GM20000 (cell line): ENCODE measurements at regions not wholly inside any gene's neighbourhood (a gene's known extent, or its start where the extent isn't known, plus 50 kb on each side); places are given as distances from the start of the nearest gene placed in this dataset.

Experiments used
- DNase-seq: peaks from one replicate; pipeline ENCODE4 v3.0.0; 2012; ENCODE audit warnings: low spot score
- TF ChIP-seq, protein P1 (sequence below): IDR thresholded peaks from 2 replicates; pipeline ENCODE4 v1.5.1; 2012; ENCODE audit warnings: mild to moderate bottlenecking, control low read depth; ENCODE audit errors: extremely low read depth, missing control alignments

DNA sequence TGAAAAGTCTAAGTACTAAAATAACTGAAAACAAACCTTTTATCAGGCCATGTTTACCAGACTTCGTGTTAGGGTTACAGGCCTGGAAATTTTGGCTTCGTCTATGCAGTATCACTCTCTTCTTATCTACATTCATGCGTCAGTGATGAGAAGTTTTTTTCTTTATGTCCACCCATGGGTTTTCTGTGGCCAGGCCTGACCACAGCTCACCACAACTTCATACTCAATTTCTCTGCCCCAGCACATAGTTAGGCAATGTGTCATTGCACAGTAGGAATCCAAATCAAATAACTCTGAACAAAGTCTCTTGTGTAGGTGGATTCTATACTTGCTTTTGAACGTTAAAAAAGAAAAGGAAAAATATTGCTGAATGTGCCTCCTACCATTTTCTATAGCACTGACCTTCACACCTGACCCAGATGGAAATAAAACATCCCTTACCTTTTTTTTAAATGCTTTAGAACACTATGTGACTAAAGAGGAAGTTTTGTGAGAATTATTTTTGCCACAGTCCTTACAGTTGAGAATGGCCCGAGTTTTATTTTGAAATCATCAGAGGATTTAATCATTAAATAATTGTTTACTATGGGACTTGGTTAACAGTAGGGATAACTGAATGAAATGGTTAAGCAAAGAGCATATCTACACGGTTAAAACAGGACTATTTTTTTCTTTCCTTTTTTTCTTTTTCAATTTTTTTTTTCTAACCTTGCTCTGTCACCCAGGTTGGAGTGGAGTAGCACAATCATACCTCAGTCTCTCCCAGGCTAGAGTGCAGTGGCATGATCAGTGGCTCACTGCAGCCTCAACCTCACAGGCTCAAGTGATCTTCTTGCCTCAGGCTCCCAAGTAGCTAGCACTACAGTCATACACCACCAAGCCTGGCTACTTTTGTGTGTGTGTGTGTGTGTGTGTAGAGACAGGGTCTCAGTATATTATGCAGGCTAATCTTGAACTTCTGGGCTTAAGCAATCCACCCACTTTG, 1247.0 kb upstream of the ACO1 start:
- TF ChIP-seq, protein P1, sequence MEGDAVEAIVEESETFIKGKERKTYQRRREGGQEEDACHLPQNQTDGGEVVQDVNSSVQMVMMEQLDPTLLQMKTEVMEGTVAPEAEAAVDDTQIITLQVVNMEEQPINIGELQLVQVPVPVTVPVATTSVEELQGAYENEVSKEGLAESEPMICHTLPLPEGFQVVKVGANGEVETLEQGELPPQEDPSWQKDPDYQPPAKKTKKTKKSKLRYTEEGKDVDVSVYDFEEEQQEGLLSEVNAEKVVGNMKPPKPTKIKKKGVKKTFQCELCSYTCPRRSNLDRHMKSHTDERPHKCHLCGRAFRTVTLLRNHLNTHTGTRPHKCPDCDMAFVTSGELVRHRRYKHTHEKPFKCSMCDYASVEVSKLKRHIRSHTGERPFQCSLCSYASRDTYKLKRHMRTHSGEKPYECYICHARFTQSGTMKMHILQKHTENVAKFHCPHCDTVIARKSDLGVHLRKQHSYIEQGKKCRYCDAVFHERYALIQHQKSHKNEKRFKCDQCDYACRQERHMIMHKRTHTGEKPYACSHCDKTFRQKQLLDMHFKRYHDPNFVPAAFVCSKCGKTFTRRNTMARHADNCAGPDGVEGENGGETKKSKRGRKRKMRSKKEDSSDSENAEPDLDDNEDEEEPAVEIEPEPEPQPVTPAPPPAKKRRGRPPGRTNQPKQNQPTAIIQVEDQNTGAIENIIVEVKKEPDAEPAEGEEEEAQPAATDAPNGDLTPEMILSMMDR, result no peak
- no peak for DNase-seq

DNA sequence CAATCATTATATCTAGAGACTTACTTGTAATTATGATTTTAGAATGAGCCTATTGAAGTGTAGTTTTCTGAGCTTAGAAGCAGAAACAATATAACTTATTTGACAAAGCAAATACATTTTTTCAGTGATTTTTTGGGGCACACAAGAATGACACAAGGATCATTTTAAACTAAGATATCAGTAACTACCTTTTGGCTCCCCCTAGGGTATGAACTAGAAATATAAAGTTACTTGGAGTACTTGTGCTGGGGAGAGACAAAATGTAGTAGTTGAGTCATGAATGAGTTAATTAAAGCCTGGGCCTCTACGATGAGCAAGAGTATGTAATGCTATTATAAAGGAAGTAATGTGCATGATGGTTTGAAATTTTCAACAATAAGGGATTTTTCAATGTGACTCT, 1244.1 kb upstream of the ACO1 start:
- TF ChIP-seq, protein P1, result no peak
- no peak for DNase-seq

DNA sequence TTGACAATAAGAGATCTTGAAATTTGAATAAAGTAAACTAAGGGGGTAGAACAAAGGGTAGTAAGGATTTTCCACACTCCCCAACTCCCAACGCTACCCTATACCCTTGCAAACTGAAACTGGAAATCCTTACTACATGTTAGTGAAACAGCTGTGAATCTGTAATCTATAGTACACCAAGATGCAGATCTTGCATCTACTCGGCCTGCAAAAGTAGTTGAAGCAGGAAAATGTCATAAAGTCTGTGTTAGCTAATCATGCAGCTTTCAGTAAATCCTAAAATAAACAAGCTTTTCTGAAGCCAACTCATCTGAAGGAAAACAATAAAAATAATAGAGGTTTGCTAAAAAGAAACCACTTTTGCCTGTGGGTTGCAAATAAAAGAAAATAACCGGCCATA, 1242.0 kb upstream of the ACO1 start:
- no peak for DNase-seq
- TF ChIP-seq, protein P1, result no peak

DNA sequence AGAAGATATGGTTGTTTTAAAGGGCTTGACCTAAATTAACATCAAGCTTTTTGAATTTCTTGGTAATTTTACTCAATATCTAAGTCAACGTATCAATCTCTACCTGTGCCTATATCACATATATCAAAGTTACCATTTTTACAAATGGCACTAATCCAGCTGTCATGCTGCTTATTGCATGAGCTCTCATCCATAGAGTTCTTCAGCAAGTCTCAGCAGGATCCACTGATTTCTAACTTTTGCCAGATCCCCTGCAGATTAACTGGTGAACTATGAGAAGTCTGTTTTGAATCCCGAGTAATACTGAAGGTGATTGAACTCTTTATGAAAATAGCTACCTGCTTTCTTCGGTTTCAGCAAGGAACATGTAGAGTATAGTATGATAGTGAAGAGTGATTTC, 1239.8 kb upstream of the ACO1 start:
- TF ChIP-seq, protein P1, result no peak
- no peak for DNase-seq

DNA sequence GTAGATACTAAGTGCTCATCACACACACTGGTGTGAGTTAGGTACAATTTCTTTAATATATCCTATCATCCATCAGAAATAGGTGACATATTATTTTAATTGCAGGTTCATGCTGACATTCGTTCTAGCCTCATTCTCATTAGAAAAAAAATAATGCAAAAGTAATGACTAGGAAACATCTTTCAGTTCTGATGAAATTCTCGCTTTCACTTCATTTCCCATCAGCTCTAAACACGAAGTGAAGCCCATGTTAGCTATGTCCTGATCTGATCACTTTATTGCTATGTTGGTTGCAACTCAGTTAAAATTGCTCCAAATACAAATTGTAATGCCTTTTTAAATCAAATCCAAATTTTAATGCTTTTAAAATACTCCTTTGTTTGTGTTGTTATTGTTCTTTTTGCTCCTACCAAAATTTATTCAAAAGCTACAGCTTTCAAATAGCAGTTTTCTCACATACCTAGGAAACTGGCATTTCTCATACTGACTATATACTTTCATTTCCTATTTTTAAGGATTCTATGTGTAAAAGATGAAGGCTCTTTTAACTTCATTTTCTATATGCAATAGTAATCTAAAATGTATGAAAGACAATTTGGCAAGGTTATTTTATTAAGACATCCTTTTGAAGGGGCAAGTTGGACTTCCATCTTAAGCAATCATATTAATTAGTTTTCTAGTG, 1237.8 kb upstream of the ACO1 start:
- TF ChIP-seq, protein P1, result no peak
- DNase-seq, result no peak

DNA sequence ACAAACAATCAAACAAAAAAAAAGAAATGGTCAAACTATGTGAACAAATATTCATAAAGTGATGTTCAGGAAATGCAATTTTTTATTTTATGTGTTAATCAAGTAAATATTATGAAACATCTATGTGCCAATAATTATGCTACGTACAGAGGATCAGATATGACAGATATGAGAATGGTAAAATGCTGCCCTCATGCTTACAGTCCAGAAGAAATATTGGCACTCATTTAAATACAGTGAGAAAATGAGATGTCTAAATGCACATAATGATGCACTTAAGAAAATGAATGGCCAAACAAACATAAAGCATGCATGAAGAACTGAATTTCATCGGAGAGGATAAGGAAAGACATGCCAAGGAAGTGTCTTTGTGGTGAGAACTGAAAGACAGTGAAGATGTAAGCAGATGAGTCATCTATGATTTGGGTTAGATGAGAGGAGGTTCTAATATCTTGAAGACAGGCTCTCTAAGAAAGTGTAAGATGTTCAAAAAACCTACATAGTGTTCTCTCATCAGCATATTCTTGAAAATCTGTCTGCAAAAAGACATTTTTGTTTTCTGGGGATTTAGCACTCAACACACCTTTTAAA, 1231.1 kb upstream of the ACO1 start:
- no peak for DNase-seq
- TF ChIP-seq, protein P1, result no peak

DNA sequence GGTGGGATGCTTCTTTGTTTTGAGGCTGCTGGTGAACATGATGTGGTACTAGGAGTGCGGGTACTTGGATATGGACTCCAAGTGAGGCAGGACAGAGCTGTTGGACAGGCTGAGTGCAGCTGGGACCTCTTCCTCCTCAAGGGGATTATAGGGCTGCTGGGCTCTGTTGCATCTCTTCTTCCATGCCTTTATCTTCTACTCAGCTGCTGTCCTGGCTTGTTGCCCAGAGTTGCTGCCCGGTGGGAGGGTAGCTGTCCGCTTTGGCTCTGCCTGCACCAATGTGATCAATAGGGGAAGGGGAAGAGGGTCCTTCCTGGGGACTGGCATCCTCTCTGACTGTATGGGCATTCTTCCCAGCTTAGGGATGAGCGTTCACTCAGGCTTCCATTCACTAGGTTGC, 1217.9 kb upstream of the ACO1 start:
- TF ChIP-seq, protein P1, result no peak
- no peak for DNase-seq
